HepG2 (cell line): ENCODE measurements at regions not wholly inside any gene's neighbourhood (a gene's known extent, or its start where the extent isn't known, plus 50 kb on each side); places are given as distances from the start of the nearest gene placed in this dataset.

Source experiments
- ATAC-seq: fragments of 200-7000 bp; cut with Tn5 transposase; 3 replicates; pipeline ENCODE4 v1.9.1; 2020; ENCODE audit warnings: mild to moderate bottlenecking, moderate library complexity
- BruUV-seq: library from RNA; stranded (reverse); fragments of 400-500 nt; replicated peaks from 2 replicates; lab custom pipeline; 2021; lab: Mats Ljungman, UMichigan
- CTCF ChIA-PET: fragments of 300-600 bp; formaldehyde crosslinking; extraction: SDS; loops from one replicate; lab custom pipeline; 2021; ENCODE audit warnings: low total read pairs, inconsistent platforms, low intra/inter-chr PET ratio; lab: Yijun Ruan, JAX
- POLR2A ChIA-PET: fragments of 350-600 bp; sonication (Branson Sonifier 250); formaldehyde crosslinking; loops from one replicate; lab custom pipeline; 2020; ENCODE audit warnings: antibody characterized with exemption, inconsistent platforms; lab: Yijun Ruan, JAX
- DNase-seq: peaks from one replicate; pipeline ENCODE4 v3.0.0-alpha.2; 2015; ENCODE audit warnings: low spot score
- FAIRE-seq: peaks from 3 replicates; lab custom pipeline; 2011; peaks lifted over from hg19 to GRCh38; lab: Jason Lieb, UNC
- H2AFZ ChIP-seq: one replicate; pipeline ENCODE4 v1.6.1; 2011; ENCODE audit warnings: low read length, inconsistent platforms
- H3K27ac ChIP-seq: fragments of 300-600 bp; 3 replicates; pipeline ENCODE4 v1.8.0; 2011; ENCODE audit warnings: mixed run types, mild to moderate bottlenecking, mixed read lengths, low read length, inconsistent platforms; ENCODE audit not compliant: insufficient read depth; ENCODE audit errors: extremely low read length
- H3K27me3 ChIP-seq, 2 experiments: fragments of 200-600 bp in 1 of 2; 2 replicates in 1 of 2; 3 replicates in 1 of 2; pipeline versions ENCODE4 v1.6.0 to v1.8.0; 2011; ENCODE audit warnings: low read length in 2 of 2, mild to moderate bottlenecking in 2 of 2, moderate library complexity in 2 of 2, inconsistent platforms in 1 of 2; ENCODE audit not compliant: insufficient read depth in 2 of 2, control insufficient read depth in 1 of 2
- H3K36me3 ChIP-seq, 2 experiments: fragments of 200-600 bp in 1 of 2; replicated peaks in 1 of 2; 2 replicates in 1 of 2; 3 replicates in 1 of 2; pipeline versions ENCODE4 v1.5.1 to v1.8.0; 2011; ENCODE audit warnings: low read length in 2 of 2, inconsistent platforms in 1 of 2; ENCODE audit not compliant: insufficient read depth in 2 of 2, control insufficient read depth in 1 of 2
- H3K4me1 ChIP-seq: 2 replicates; pipeline ENCODE4 v1.5.1; 2012; ENCODE audit warnings: low read length, inconsistent platforms; ENCODE audit not compliant: insufficient read depth
- H3K4me2 ChIP-seq: 2 replicates; pipeline ENCODE4 v1.6.0; 2011; ENCODE audit warnings: low read depth, low read length, inconsistent platforms
- H3K4me3 ChIP-seq, 3 experiments: fragments of 200-600 bp in 1 of 3; sonication (generic), shearing (Covaris generic) in 1 of 3; replicated peaks in 1 of 3; 2 replicates each; pipeline ENCODE4 v1.5.1; 2011 to 2016; ENCODE audit warnings: low read length in 3 of 3, inconsistent platforms in 2 of 3, low read depth in 2 of 3, mild to moderate bottlenecking in 2 of 3, control low read depth in 1 of 3, mixed read lengths in 1 of 3; ENCODE audit not compliant: insufficient read depth in 1 of 3
- H3K79me2 ChIP-seq: one replicate; pipeline ENCODE4 v1.6.1; 2011; ENCODE audit warnings: low read length, inconsistent platforms; ENCODE audit not compliant: insufficient read depth
- H3K9ac ChIP-seq: 2 replicates; pipeline ENCODE4 v1.6.0; 2011; ENCODE audit warnings: mild to moderate bottlenecking, low read depth, low read length, inconsistent platforms; ENCODE audit not compliant: insufficient read depth
- H3K9me3 ChIP-seq: 2 replicates; pipeline ENCODE4 v1.5.1; 2012; ENCODE audit warnings: mild to moderate bottlenecking, low read length
- H4K20me1 ChIP-seq: 2 replicates; pipeline ENCODE4 v1.6.0; 2011; ENCODE audit warnings: inconsistent platforms, mild to moderate bottlenecking, low read length, moderate library complexity; ENCODE audit not compliant: insufficient read depth
- EEA1 ChIP-seq: sonication (generic); formaldehyde crosslinking; IDR thresholded peaks from 2 replicates; pipeline ENCODE4 v1.5.1; 2020; ENCODE audit warnings: mild to moderate bottlenecking, missing genetic modification reagents, borderline replicate concordance
- EED ChIP-seq: sonication (generic); formaldehyde crosslinking; IDR thresholded peaks from 2 replicates; pipeline ENCODE4 v1.5.0; 2020; ENCODE audit warnings: mild to moderate bottlenecking, missing genetic modification reagents
- HMG20B ChIP-seq: conservative IDR thresholded peaks from 2 replicates; pipeline ENCODE4 v1.6.1; 2016; ENCODE audit warnings: missing genetic modification reagents, missing compliant biosample characterization
- NFATC3 ChIP-seq: sonication (generic); formaldehyde crosslinking; IDR thresholded peaks from 2 replicates; pipeline ENCODE4 v1.5.1; 2020; ENCODE audit warnings: mild to moderate bottlenecking, missing genetic modification reagents
- POGZ ChIP-seq: sonication (generic); formaldehyde crosslinking; IDR thresholded peaks from 2 replicates; pipeline ENCODE4 v1.4.0; 2020; ENCODE audit warnings: mild to moderate bottlenecking, missing genetic modification reagents
- RFX1 ChIP-seq: fragments of 450-650 bp; IDR thresholded peaks from 2 replicates; pipeline ENCODE4 v1.6.1; 2017
- ZNF335 ChIP-seq: sonication (generic); formaldehyde crosslinking; IDR thresholded peaks from 2 replicates; pipeline ENCODE4 v1.4.0; 2020; ENCODE audit warnings: missing genetic modification reagents
- ZNF382 ChIP-seq: sonication (generic); formaldehyde crosslinking; IDR thresholded peaks from 2 replicates; pipeline ENCODE4 v1.5.0; 2020; ENCODE audit warnings: missing genetic modification reagents, mild to moderate bottlenecking, borderline replicate concordance
- WGBS: methylation state at CpG from one replicate; pipeline ENCODE4 v1.1.6; 2017; ENCODE audit warnings: low lambda C conversion rate; 5-methylcytosine and 5-hydroxymethylcytosine counted together
- in situ Hi-C: cut with HindIII; loops from 2 replicates; pipeline ENCODE4 v1.10.0; 2017; ENCODE audit warnings: low pct_unique_long_range_greater_than_20kb; ENCODE audit not compliant: extremely low pct_ligation_motif_present
- intact Hi-C: fragments of 100-400 bp; cut with micrococcal nuclease; formaldehyde crosslinking; loops from one replicate; pipeline ENCODE4 v1.10.0; 2022; ENCODE audit not compliant: unreplicated experiment
- TF ChIP-seq, protein P1 (sequence below): sonication (generic); formaldehyde crosslinking; IDR thresholded peaks from 2 replicates; pipeline ENCODE4 v1.9.0; 2021; ENCODE audit warnings: missing genetic modification reagents, borderline replicate concordance
- TF ChIP-seq, protein P2 (sequence below): fragments of 450-650 bp; IDR thresholded peaks from 2 replicates; pipeline ENCODE4 v1.6.1; 2017; ENCODE audit warnings: mild to moderate bottlenecking

DNA sequence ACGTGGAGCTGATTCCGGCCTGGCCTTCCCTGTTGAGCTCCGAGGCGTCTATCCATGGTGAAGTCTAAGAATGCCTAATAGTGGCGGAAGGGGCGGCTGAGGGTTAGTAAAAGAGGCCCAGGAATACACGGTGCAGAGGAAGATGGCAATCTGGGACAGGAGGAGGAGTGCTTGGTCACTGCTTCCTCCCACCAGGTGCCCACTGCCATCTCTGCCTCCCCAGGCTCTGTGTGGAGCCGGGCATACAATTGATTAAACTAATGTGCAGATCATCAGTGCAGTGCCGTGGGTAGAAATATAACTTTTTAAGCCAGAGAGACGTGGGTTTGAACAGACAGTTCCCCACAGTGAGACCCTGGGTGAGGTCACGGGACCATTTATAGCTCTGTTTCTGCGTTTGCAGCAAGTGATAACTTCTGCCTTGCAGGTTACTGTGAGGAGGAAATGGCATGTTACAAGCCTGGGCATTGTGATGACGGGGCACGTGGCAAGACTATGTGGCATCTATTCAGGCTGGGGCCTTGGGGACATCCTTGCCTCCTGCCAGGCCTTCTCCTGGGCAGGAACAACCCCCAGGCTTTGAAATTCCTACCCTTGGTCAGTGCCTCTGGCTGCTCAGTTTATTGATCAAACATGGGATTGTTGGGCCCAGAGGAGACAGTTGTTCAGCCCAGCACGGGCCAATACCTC, 204.9 kb downstream of the ASB1 start:
- no peak overlapping the region for H3K27ac ChIP-seq
- H3K4me2 ChIP-seq: no peak overlapping the region
- no peak for DNase-seq
- intact Hi-C loops (no loop called here), in situ Hi-C loops (no loop called here)
- H3K9me3 ChIP-seq: no peaks in the 10 kb centered on the region
- no peak overlapping the region for H3K9ac ChIP-seq
- 26% methylated on average over 14 of the region's 15 CpGs for WGBS
- ATAC-seq: no peak
- no TSS peak for BruUV-seq
- no peaks in the 10 kb centered on the region for H3K79me2 ChIP-seq
- no peak overlapping the region for H3K4me3 ChIP-seq
- no peak overlapping the region for H2AFZ ChIP-seq
- POLR2A ChIA-PET: no interaction called here
- CTCF ChIA-PET: no interaction called here
- peaks cover 10 to 80% of the 10 kb centered on the region in 2 experiments for H3K27me3 ChIP-seq
- FAIRE-seq: no peak
- H4K20me1 ChIP-seq: no peaks in the 10 kb centered on the region
- H3K4me1 ChIP-seq: no peaks in the 10 kb centered on the region
- no peaks in the 10 kb centered on the region for H3K36me3 ChIP-seq
- no peak for TF ChIP-seq NFATC3 (CRISPR knock-in tag)
- no peak for TF ChIP-seq POGZ (CRISPR knock-in tag)

DNA sequence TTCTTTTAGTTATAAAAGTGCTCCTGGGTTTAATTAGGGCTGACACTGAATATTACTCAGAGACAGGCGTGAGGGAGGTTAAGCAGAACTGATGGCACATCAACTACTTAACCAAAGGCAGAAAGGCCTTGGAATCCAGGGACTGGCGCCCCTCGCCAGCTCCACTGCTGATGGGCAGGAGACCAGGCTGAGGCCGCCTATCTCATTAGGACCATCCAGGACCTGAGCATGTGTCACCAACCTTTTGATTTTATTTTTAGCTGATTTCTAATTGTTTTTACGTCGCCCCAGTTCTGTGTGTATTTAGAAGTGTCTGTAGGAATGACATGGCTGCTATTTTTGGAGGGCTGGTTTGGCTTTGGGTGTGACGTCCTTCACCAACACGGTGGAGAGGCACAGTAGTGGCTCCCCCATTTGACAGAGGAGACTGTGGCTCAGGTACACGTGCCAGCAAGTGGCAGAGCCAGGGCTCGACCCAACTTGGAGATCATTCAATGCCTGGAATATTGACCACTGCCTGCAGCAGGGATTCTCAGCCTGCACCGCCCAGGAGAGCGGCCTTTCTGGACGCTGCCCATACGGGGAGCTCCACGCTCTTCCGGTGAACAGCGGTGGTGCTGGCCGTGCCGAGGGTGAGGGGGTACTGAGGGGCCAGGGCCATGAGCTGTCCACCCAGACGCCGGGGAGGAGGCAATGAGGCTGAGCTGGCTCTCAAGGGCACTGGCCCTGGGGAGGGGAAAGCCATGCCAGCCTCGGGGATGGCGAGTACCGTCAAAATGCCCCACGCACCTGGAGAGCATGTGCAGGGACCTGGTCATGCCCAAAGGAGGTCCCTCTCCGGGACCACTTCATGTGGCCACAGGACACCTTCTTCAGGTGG, 205.7 kb downstream of the ASB1 start:
- TF ChIP-seq ZNF382 (CRISPR knock-in tag) (no peak), ZNF335 (CRISPR knock-in tag) (no peak), HMG20B (no peak), EEA1 (CRISPR knock-in tag) (no peak), RFX1 (no peak), EED (CRISPR knock-in tag) (no peak)
- TF ChIP-seq, protein P1, sequence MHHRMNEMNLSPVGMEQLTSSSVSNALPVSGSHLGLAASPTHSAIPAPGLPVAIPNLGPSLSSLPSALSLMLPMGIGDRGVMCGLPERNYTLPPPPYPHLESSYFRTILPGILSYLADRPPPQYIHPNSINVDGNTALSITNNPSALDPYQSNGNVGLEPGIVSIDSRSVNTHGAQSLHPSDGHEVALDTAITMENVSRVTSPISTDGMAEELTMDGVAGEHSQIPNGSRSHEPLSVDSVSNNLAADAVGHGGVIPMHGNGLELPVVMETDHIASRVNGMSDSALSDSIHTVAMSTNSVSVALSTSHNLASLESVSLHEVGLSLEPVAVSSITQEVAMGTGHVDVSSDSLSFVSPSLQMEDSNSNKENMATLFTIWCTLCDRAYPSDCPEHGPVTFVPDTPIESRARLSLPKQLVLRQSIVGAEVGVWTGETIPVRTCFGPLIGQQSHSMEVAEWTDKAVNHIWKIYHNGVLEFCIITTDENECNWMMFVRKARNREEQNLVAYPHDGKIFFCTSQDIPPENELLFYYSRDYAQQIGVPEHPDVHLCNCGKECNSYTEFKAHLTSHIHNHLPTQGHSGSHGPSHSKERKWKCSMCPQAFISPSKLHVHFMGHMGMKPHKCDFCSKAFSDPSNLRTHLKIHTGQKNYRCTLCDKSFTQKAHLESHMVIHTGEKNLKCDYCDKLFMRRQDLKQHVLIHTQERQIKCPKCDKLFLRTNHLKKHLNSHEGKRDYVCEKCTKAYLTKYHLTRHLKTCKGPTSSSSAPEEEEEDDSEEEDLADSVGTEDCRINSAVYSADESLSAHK (CRISPR knock-in tag): no peak
- TF ChIP-seq, protein P2, sequence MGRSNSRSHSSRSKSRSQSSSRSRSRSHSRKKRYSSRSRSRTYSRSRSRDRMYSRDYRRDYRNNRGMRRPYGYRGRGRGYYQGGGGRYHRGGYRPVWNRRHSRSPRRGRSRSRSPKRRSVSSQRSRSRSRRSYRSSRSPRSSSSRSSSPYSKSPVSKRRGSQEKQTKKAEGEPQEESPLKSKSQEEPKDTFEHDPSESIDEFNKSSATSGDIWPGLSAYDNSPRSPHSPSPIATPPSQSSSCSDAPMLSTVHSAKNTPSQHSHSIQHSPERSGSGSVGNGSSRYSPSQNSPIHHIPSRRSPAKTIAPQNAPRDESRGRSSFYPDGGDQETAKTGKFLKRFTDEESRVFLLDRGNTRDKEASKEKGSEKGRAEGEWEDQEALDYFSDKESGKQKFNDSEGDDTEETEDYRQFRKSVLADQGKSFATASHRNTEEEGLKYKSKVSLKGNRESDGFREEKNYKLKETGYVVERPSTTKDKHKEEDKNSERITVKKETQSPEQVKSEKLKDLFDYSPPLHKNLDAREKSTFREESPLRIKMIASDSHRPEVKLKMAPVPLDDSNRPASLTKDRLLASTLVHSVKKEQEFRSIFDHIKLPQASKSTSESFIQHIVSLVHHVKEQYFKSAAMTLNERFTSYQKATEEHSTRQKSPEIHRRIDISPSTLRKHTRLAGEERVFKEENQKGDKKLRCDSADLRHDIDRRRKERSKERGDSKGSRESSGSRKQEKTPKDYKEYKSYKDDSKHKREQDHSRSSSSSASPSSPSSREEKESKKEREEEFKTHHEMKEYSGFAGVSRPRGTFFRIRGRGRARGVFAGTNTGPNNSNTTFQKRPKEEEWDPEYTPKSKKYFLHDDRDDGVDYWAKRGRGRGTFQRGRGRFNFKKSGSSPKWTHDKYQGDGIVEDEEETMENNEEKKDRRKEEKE: no peak
- Histone ChIP-seq H3K27ac (no peak overlapping the region), H3K9ac (no peak overlapping the region), H3K79me2 (no peaks in the 10 kb centered on the region), H4K20me1 (no peaks in the 10 kb centered on the region), H3K36me3 (no peaks in the 10 kb centered on the region), H3K4me1 (no peaks in the 10 kb centered on the region), H3K9me3 (no peaks in the 10 kb centered on the region), H3K27me3 (peaks cover 12 to 87% of the 10 kb centered on the region in 2 experiments), H2AFZ (no peak overlapping the region), H3K4me2 (no peak overlapping the region), H3K4me3 (no peak overlapping the region)
- no peak for FAIRE-seq
- ATAC-seq: no peak; the same call in 2 of the 3 replicates
- CTCF ChIA-PET: no interaction called here
- POLR2A ChIA-PET: no interaction called here
- in situ Hi-C loops (no loop called here), intact Hi-C loops (no loop called here)
- DNase-seq: no peak
- BruUV-seq: no TSS peak
- 31% methylated on average over 21 of the region's 26 CpGs for WGBS
